Amniotic epithelial cell (primary cell): ENCODE measurements at regions not wholly inside any gene's neighbourhood (a gene's known extent, or its start where the extent isn't known, plus 50 kb on each side); places are given as distances from the start of the nearest gene placed in this dataset.
"Not testable (repeated sequence)": the region's sequence is repeated elsewhere in the genome, so short reads cannot be mapped to it uniquely, and the experiment has no call there.

Source experiments
- DNase-seq: peaks from one replicate; pipeline ENCODE4 v3.0.0-alpha.2; 2010; ENCODE audit warnings: low read depth

GRCh38 chr11:25159341-25159740 lies 662.5 kb downstream of the LUZP2 start:
- DNase-seq, result no peak

- no peak for DNase-seq
Measured at GRCh38 chr11:25163421-25163820, 666.6 kb downstream of the LUZP2 start.

GRCh38 chr11:25180187-25180586 lies 683.3 kb downstream of the LUZP2 start:
- DNase-seq, result no peak

- DNase-seq, result no peak
Measured at GRCh38 chr11:25183411-25183810, 686.6 kb downstream of the LUZP2 start.

- no peak for DNase-seq
Measured at GRCh38 chr11:25197515-25197914, 700.7 kb downstream of the LUZP2 start.

GRCh38 chr11:25198704-25199103 lies 701.9 kb downstream of the LUZP2 start:
- DNase-seq, result no peak

GRCh38 chr11:25200925-25201324 lies 704.1 kb downstream of the LUZP2 start:
- no peak for DNase-seq

GRCh38 chr11:25206762-25207161 lies 709.9 kb downstream of the LUZP2 start:
- no peak for DNase-seq

- DNase-seq, result no peak
Measured at GRCh38 chr11:25211635-25212254, 714.9 kb downstream of the LUZP2 start.

GRCh38 chr11:25214535-25215176 lies 717.8 kb downstream of the LUZP2 start:
- no peak for DNase-seq

- DNase-seq, result no peak
Measured at GRCh38 chr11:25218036-25218435, 721.2 kb downstream of the LUZP2 start.

- DNase-seq, result no peak
Measured at GRCh38 chr11:25225078-25225477, 728.2 kb downstream of the LUZP2 start.

GRCh38 chr11:25242928-25243327 lies 746.1 kb downstream of the LUZP2 start:
- DNase-seq, result no peak

- DNase-seq, result no peak
Measured at GRCh38 chr11:25244126-25244525, 747.3 kb downstream of the LUZP2 start.

GRCh38 chr11:25247336-25247735 lies 750.5 kb downstream of the LUZP2 start:
- no peak for DNase-seq

- no peak for DNase-seq
Measured at GRCh38 chr11:25252854-25253253, 756.0 kb downstream of the LUZP2 start.

- DNase-seq, result not testable (repeated sequence)
Measured at GRCh38 chr11:25263861-25264260, 767.0 kb downstream of the LUZP2 start.

- no peak for DNase-seq
Measured at GRCh38 chr11:25271301-25271700, 774.4 kb downstream of the LUZP2 start.

GRCh38 chr11:25272214-25272613 lies 775.4 kb downstream of the LUZP2 start:
- no peak for DNase-seq

GRCh38 chr11:25280821-25281220 lies 784.0 kb downstream of the LUZP2 start:
- DNase-seq, result not testable (repeated sequence)

- DNase-seq, result no peak
Measured at GRCh38 chr11:25293166-25293565, 796.3 kb downstream of the LUZP2 start.

- no peak for DNase-seq
Measured at GRCh38 chr11:25298450-25298849, 801.6 kb downstream of the LUZP2 start.

GRCh38 chr11:25309818-25310217 lies 813.0 kb downstream of the LUZP2 start:
- DNase-seq, result no peak

- no peak for DNase-seq
Measured at GRCh38 chr11:25317216-25317615, 820.4 kb downstream of the LUZP2 start.
